GM04503 (cell line): ENCODE measurements at regions not wholly inside any gene's neighbourhood (a gene's known extent, or its start where the extent isn't known, plus 50 kb on each side); places are given as distances from the start of the nearest gene placed in this dataset.
A peak's percentile ranks its signal among the peaks of the same experiment; 100 is the strongest.

Source experiments
- DNase-seq: peaks from one replicate; pipeline ENCODE4 v3.0.0-alpha.2; 2012; ENCODE audit warnings: low read depth

GRCh38 chr5:82396396-82396795, 118.2 kb upstream of the RPS23 start:
- no peak for DNase-seq

- DNase-seq, result no peak
Measured at GRCh38 chr5:82393951-82394350, 115.8 kb upstream of the RPS23 start.

- DNase-seq, result no peak
Measured at GRCh38 chr5:82390088-82390487, 111.9 kb upstream of the RPS23 start.

- no peak for DNase-seq
Measured at GRCh38 chr5:82389347-82389746, 111.2 kb upstream of the RPS23 start.

- DNase-seq, result peak; percentile 64
Measured at GRCh38 chr5:82388181-82388580, 110.0 kb upstream of the RPS23 start.

GRCh38 chr5:82387819-82388166, 109.6 kb upstream of the RPS23 start:
- DNase-seq, result no peak

GRCh38 chr5:82387001-82387818, 109.1 kb upstream of the RPS23 start:
- no peak for DNase-seq

GRCh38 chr5:82386576-82386975, 108.4 kb upstream of the RPS23 start:
- no peak for DNase-seq

GRCh38 chr5:82384034-82384750, 106.0 kb upstream of the RPS23 start:
- no peak for DNase-seq

- DNase-seq, result no peak
Measured at GRCh38 chr5:82381591-82381990, 103.4 kb upstream of the RPS23 start.

- no peak for DNase-seq
Measured at GRCh38 chr5:82376307-82376706, 98.2 kb upstream of the RPS23 start.

GRCh38 chr5:82375488-82376244, 97.5 kb upstream of the RPS23 start:
- DNase-seq, result no peak

- DNase-seq, result no peak
Measured at GRCh38 chr5:82374637-82375036, 96.5 kb upstream of the RPS23 start.

- DNase-seq, result no peak
Measured at GRCh38 chr5:82367930-82368329, 89.8 kb upstream of the RPS23 start.

- no peak for DNase-seq
Measured at GRCh38 chr5:82365744-82366228, 87.6 kb upstream of the RPS23 start.

- DNase-seq, result no peak
Measured at GRCh38 chr5:82365026-82365425, 86.9 kb upstream of the RPS23 start.

GRCh38 chr5:82364497-82364896, 86.3 kb upstream of the RPS23 start:
- DNase-seq, result no peak

- no peak for DNase-seq
Measured at GRCh38 chr5:82363524-82363923, 85.4 kb upstream of the RPS23 start.

GRCh38 chr5:82362636-82363035, 84.5 kb upstream of the RPS23 start:
- no peak for DNase-seq

GRCh38 chr5:82360022-82360421, 81.9 kb upstream of the RPS23 start:
- no peak for DNase-seq

- no peak for DNase-seq
Measured at GRCh38 chr5:82359272-82359671, 81.1 kb upstream of the RPS23 start.

GRCh38 chr5:82358457-82358856, 80.3 kb upstream of the RPS23 start:
- no peak for DNase-seq
